SK-N-SH (cell line): ENCODE measurements at regions not wholly inside any gene's neighbourhood (a gene's known extent, or its start where the extent isn't known, plus 50 kb on each side); places are given as distances from the start of the nearest gene placed in this dataset.

Experiments used
- CTCF ChIP-seq: fragments of 200-600 bp; sonication (generic); IDR thresholded peaks from 2 replicates; pipeline ENCODE4 v1.6.1; 2017; ENCODE audit warnings: antibody characterized with exemption, mild to moderate bottlenecking, moderate library complexity
- ELF1 ChIP-seq: IDR thresholded peaks from 2 replicates; pipeline ENCODE4 v1.4.0; 2012
- EP300 ChIP-seq, 2 experiments: IDR thresholded peaks; 2 replicates each; pipeline versions ENCODE4 v1.4.0 to v1.6.1; 2012; ENCODE audit warnings: borderline replicate concordance in 1 of 2, low read depth in 1 of 2, low read length in 1 of 2
- EZH2phosphoT487 ChIP-seq: fragments of 200-600 bp; sonication (generic); IDR thresholded peaks from 2 replicates; pipeline ENCODE4 v1.6.1; 2017; ENCODE audit warnings: low read depth, mixed run types, mild to moderate bottlenecking, antibody characterized with exemption, moderate library complexity, borderline replicate concordance
- GABPA ChIP-seq: IDR thresholded peaks from 2 replicates; pipeline ENCODE4 v1.4.0; 2012; ENCODE audit warnings: low read depth, mild to moderate bottlenecking
- JUND ChIP-seq: IDR thresholded peaks from 2 replicates; pipeline ENCODE4 v1.4.0; 2012
- MXI1 ChIP-seq: IDR thresholded peaks from 2 replicates; pipeline ENCODE4 v1.6.1; 2012; ENCODE audit warnings: mild to moderate bottlenecking, low read depth, low read length, improper control_type of control experiment
- NRF1 ChIP-seq: IDR thresholded peaks from 2 replicates; pipeline ENCODE4 v1.6.1; 2012; ENCODE audit warnings: low read depth, mild to moderate bottlenecking, low read length
- POLR2AphosphoS5 ChIP-seq: IDR thresholded peaks from 2 replicates; pipeline ENCODE4 v1.6.1; 2012; ENCODE audit warnings: low read depth, low read length
- RFX5 ChIP-seq: IDR thresholded peaks from 2 replicates; pipeline ENCODE4 v1.6.1; 2012; ENCODE audit warnings: mild to moderate bottlenecking, improper control_type of control experiment, low read length
- TCF12 ChIP-seq: IDR thresholded peaks from 2 replicates; pipeline ENCODE4 v1.4.0; 2012
- TEAD4 ChIP-seq: IDR thresholded peaks from 2 replicates; pipeline ENCODE4 v1.4.0; 2012; ENCODE audit warnings: mild to moderate bottlenecking, borderline replicate concordance; ENCODE audit not compliant: insufficient read depth

- TF ChIP-seq JUND = no peak
- TF ChIP-seq CTCF = no peak
- no peak for TF ChIP-seq EZH2phosphoT487
- TF ChIP-seq EP300 (IDR thresholded peaks at IDR 0.05; ENCODE audit: borderline replicate concordance in 1 of 2, low read depth in 1 of 2, low read length in 1 of 2) = no peak
- TF ChIP-seq NRF1 = no peak
- TF ChIP-seq MXI1 = no peak
- no peak for TF ChIP-seq POLR2AphosphoS5
- TF ChIP-seq RFX5 = no peak
- no peak for TF ChIP-seq ELF1
- no peak for TF ChIP-seq GABPA
- TF ChIP-seq TEAD4 = no peak
- no peak for TF ChIP-seq TCF12
Measured at GRCh38 chr2:186159101-186159500, 327.0 kb upstream of the ZC3H15 start.
